HG03064 (cell line): ENCODE measurements at regions not wholly inside any gene's neighbourhood (a gene's known extent, or its start where the extent isn't known, plus 50 kb on each side); places are given as distances from the start of the nearest gene placed in this dataset.

ENCODE experiments used
- ATAC-seq: cut with Tn5 transposase; IDR thresholded peaks from one replicate; pipeline ENCODE4 v1.9.1; 2021; ENCODE audit warnings: low read depth; ENCODE audit not compliant: unreplicated experiment

DNA sequence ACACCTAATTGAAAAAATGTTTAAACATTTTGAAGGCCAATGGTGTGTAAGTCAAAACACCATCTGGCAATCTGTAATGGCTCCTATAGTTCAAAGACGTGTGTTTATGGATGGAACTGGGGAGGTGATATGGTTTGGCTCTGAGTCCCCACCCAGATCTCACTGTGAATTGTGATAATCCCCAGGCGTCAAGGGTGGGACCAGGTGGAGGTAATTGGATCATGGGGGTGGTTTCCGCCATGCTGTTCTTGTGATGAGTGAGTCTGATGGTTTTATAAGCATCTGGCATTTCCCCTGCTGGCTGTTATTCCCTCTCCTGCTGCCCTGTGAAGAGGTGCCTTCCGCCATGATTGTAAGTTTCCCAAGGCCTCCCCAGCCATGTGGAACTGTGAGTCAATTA lies 52.2 kb downstream of the ADRA2C start:
- ATAC-seq = no peak

GRCh38 chr4:3819210-3819919 lies 53.2 kb downstream of the ADRA2C start:
- no peak for ATAC-seq

- ATAC-seq = no peak
These were observed 54.0 kb downstream of the ADRA2C start for GRCh38 chr4:3820016-3820805.

DNA sequence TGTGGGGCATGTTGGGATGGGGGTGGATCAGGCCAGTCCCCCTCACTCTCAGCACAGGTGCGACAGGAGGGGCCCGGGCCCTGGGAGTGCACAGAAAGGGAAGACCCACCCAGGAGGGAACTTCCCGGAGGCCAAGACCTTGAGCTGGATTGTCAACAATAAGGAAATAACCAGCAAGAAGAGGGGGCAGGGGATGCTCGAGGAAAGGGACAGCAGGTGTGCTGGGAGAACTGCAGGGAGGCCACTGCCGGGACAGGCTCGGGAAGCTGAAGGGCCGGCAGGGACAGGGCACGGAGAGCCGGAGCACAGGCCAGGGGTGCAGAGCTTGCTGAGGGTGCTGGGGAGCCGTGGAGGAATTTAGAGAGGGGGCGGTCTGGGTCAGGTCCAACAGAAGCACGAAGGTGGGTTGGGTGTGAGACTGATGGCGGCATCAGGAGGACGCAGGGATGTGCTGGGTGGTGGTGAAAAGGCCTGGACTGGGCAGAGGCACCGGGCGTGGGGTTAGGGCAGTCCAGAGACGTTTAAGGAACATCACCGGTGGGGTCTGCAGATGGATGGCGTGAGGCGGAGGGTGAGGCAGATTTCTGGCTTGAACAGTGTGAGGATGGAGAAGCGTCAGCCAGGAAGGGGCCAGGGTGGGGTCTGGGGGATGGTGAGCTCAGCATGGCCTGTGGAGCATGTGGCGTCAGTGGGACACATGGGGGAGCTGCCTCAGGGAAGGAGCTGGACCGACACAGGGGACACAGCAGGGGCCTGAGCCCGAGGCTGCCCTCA lies 54.8 kb downstream of the ADRA2C start:
- no peak for ATAC-seq

DNA sequence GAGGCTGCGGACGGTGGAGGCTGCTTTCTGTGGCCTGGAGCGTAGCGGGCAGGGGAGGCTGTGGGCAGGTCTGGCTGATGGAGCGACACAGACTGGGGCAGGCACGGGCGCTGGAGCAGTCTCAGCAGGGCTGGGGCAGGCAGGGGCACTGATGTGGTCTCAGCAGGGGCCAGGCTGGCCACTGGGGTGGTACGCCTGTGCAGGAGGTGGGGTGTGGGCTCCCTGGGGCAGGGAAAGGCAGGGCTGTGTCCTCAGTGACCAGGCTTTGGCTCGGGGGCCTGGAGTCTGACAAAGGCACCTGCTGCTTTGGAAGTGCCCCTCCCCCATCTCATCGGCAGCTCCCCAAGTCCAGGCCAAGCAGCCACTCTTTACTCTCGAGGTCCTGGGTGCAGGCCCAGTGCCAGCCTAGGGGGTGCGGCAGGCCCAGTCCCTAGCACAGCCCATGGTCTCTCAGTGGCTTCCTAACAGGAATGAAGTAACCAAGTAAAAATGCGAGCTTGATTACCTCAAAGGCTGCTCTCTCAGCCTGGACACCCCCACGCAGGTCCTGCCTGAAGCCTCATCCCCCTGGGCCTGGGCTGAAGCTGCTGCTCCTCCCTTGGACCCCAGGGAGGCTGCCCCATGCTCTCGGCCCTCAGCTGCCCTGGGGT lies 55.5 kb downstream of the ADRA2C start:
- ATAC-seq = no peak

DNA sequence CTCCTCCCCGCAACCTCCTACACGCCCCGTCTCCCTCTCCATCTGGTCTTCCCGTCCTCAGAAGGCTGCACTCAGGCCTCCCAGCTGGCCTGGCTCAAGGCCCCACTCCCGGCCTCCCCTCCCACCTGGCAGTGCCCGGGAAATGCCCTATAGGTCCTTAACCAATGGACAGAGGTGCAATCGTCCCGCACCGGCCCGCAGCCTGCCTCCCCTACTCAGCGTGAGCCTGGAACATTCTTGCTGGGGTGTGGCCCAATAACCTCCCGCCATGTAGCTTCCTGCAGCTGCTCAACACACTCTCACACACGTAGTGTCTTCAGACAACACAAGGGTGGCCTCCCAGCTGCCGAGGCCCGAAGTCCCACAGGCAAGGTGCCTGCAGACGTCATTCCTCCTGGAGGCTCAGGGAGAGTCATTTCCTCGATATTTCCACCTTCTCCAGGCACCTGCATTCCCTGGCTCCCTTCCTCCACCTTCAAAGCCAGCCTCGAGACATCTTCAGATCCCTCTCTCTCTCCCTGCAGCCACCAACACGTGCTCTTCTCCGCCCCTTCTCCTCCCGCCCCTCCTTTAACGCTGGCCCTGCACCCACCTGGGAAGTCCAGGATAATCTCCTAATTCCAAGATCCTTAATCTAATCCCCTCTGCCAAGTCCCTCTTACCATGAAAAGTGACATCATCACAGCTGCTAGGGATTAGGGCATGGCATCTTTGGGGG lies 56.2 kb downstream of the ADRA2C start:
- ATAC-seq = no peak

DNA sequence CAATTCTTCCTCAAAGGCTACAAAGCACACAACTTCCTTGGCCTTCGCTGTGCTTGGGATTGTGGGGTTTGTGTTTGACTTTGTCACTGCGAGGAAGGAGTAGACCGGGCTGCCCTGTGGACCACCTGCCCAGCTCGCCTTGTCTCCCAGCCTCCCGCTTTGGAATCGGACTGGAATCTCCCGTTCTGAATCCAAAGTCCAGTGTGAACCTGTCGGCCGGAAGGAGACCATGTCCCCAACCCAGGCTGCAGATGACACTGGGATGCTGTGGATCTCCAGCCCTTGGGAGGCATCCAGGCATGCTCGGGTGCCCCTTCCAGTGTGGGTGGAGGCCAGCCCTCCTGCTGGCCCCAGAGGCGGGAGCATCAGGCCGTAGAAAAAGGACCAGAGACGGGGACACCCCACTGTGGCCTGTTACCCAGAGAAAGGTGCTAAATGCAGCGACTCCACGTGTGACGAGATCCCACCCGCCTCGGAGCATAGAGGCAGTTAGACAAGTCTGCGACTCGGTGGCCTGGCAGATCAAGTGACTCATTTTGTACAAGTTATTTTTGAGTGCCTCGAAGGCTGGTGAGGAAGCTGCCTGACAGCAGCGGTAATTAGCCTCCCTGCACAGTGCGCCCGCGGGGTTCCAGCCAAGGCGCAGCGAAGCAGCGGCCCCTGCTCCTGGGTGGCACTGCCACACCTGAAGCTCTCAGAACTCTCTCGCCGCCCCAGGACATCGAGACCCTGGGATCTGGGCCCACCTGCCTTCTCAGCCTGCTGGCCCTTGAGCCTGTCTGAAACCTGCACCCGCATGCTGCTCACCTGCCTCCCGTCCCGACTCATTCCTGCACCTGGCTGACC lies 57.5 kb downstream of the ADRA2C start:
- ATAC-seq = no peak

DNA sequence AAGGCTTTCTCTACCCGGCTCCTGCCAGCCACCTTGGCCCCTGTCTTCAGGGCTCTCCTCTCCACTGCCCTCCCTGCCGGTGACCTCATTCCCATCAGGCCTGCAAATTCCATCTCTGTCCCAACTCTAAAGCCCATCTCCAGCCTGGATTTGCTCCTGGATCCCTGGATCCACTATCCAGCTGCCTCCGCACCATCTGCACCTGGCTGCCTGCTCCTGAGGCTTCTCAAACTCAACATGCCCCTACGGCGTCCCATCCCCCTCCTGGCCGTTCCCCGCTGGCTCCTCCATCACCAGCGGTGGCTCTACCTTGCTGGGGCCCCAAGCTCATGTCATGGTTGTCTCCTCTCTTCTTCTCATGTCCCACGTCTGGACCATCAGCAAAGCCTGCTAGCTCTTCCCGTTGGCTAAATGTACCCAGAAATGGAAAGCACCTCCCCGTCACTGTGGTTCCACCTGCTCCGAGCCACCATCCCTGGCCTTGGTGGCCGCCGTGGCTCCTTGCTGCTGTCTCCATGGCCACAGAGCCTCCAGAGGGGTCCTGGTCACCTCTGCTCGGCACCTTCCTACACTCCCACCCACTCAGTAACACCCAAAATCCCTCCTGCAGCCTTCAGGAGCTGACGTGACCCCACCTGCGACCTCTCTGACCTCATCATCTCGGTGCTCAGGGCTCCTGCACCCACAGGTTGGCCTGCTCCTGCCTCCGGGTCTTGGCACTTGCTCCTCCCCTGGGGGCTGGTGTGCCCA lies 58.5 kb downstream of the ADRA2C start:
- no peak for ATAC-seq

DNA sequence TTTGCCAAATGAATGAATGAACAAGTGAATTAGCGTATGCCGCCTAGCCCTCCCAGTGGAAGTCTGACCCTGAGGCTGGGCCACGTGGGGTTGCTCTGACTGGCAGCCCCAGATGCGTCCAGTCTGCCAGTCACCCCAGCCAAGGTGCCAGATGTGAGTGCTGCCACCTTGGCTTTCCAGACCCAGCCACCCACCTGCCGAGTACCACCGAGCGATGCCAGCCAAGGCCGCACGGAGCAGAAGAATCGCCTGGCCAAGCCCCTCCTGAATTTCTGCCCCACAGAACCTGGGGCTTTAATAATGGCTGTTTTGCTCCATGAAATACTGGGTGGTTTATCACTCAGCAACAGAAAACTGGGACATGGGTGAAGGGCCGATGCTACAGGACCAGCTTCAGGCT lies 59.3 kb downstream of the ADRA2C start:
- no peak for ATAC-seq

DNA sequence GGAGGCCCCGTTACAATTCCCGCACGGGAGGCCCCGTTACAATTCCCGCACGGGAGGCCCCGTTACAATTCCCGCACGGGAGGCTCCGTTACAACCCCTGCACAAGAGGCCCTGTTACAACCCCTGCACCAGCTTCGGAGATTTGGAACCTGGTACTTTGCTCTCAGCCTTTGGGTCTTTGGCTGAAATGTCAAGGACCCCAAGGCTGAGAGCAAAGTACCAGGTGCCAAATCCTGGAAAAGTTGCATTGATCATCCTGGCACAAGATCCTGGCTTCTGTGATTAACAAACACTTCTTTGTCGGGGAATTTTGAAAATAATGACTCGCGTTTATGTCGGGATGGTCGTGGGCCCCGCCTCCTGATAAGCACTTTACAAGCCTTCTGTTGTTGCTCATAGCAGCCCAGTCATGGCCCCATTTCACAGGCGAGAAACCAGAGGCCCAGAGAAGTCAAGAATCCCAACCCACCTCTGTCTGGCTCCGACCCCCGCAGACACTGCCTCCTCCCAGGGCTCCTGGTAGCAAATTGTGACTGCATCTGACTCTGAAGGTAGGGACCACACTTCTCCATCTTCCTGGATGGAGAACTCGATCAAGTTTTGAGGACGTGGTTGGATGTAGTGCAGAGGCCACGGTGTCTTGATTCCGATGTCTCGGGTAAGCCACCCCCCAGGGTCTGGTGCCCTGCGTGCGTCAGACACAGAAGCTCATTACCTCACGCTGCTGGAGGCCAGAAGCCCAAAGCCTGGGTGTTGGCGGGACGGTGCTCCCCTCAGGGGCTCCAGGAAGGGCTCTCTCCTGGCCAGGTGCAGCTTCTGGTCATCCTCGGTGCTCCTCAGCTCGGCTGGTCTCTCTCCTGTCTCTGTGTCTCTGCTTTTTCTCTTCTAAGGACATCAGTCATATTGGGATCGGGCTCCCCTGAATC lies 60.3 kb downstream of the ADRA2C start:
- ATAC-seq = no peak

DNA sequence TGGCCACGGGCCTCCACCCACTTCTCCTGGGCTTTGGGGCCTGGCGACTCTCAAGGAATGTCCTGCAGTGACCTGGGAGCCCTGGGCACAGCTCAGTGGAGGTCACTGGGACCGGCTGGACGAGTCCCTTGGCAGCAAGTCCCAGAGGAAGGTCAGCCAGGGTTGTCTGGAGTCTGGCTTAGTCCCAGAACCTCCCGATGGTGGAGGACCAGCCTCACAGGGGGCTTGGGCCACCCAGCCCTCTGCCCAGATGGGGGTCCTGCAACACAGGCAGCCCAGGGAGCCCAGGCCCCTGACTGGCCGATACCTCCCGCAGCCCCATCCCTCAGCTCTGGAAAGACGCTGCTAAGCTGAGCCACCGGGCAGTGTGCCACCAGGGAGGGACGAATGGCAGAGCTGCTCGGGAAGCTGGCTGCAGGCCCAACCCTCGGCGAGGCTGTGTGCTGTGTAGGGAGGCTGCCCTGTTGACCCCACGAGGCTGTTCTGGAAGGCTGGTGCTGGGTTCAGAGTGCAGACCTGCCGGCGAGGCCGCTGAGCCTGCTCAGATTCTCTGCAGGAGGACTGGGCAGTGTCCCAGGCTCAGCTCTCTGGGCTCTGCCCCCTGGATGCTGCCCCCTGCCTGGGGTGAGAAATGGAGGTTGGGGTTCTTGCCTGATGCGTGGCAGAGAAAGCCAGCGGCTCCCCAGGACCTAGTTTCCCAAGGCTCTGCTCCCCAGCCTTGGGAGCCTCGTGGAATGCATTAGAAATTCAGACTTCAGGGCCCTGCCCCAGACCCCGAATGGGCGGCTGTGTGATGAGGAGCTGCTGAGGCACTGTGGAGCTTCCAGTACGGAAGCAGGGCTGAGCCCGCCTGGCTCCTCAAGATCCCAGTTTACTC lies 61.7 kb downstream of the ADRA2C start:
- no peak for ATAC-seq

DNA sequence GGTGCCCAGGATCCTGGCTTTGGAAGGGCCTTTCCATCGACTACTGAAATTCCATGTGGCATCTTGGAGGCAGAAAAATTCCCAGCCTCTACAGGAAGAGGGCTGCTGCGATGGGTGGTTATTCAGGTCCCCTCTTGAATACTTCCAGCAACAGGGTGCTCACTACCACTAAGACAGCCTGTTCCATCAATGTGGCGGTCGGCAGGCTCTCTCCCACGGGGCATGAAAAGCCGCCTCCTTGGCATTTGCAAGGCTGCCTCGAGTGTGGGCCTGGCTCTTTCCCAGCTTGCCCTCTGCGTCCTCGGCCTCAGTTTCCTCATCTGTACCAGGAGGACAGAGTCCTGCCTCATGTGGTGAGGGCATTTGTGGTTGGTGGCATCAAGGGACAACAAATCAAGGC lies 62.4 kb downstream of the ADRA2C start:
- no peak for ATAC-seq

DNA sequence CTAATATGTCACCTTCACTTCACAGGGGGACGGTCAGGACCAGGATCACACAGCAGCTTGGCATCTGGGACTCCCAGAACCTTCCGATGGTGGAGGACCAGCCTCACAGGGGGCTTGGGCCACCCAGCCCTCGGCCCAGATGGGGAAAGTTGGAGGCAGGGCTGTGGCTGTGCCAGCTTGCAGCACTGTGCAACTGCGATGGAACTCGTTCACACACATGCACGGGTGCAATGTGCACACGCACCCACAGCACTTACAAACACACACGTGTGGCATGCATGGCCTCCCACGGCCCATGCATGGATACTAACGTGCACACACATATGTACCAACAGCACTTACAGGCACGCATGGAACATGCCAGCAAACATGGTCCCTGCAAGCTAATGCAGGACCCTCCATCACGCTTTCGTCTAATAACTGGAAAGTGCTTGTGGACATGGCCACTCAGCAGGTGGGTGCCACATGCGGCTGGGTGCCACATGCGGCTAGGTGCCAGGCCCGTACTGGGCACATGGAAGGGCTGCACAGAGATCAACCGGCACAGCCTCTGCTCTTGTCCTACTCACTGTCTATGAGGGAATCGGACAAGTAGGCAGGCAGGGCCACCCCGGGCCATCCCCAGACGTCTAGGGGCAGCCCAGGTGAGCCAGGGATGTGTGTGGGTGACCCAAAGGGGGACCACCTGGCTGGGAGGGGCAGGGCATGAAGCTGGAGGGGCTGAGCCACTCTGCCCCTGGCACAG lies 63.2 kb downstream of the ADRA2C start:
- no peak for ATAC-seq

DNA sequence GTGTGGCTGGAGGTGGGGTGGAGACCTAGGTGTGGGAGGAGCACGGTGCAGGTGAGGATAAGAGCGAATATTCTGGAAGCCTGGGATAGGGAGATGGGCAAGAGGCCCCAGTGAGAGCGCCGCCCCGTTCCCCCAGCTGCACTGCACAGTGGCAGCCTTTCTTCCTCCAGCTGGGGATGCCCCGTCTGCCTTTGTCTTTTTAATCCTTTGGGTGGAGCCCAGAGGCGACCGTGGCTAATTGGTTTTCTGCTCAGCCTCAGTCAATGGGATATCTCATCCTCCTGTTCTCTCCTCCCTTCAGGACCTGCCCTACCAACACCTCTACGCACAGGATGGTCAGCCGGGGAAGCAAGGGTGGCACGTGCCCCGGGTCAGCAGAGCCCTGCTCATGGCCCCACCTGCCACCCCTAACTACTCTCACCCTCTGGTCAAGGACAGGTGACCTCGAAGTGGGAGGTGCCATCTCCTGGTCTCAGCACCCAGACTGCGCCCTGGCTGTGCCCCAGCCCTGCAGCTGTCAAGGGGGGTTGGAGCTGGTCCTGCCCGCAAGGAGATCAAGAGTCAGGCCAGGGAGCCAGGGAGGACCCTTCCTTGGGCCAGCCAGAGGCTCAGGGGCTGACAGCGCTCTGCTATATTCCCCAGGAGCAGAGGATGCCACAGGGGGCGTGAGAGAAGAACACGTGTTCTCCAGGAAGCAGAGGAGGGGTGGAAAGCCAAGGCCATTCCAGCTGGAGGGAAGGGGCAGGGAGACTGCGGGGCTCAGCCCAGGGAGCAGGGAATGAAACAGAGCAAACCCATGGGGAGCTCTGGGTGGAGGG lies 64.0 kb downstream of the ADRA2C start:
- no peak for ATAC-seq
